HG02642 (cell line): ENCODE measurements at regions not wholly inside any gene's neighbourhood (a gene's known extent, or its start where the extent isn't known, plus 50 kb on each side); places are given as distances from the start of the nearest gene placed in this dataset.
A peak's percentile ranks its signal among the peaks of the same experiment; 100 is the strongest.

Experiments
- ATAC-seq: cut with Tn5 transposase; IDR thresholded peaks from one replicate; pipeline ENCODE4 v1.9.1; 2021; ENCODE audit warnings: mild to moderate bottlenecking; ENCODE audit not compliant: unreplicated experiment, poor library complexity

GRCh38 chr5:68426586-68426985, 211.0 kb downstream of the PIK3R1 start:
- no peak for ATAC-seq

GRCh38 chr5:68428231-68428811, 212.8 kb downstream of the PIK3R1 start:
- ATAC-seq = no peak

- ATAC-seq = no peak
These were observed 214.0 kb downstream of the PIK3R1 start for GRCh38 chr5:68429510-68429909.

- ATAC-seq = no peak
These were observed 214.7 kb downstream of the PIK3R1 start for GRCh38 chr5:68430279-68430678.

- ATAC-seq = no peak
These were observed 215.6 kb downstream of the PIK3R1 start for GRCh38 chr5:68431186-68431585.

- ATAC-seq = no peak
These were observed 216.2 kb downstream of the PIK3R1 start for GRCh38 chr5:68431601-68432337.

GRCh38 chr5:68432682-68433081, 217.1 kb downstream of the PIK3R1 start:
- ATAC-seq = no peak

GRCh38 chr5:68433526-68433922, 218.0 kb downstream of the PIK3R1 start:
- ATAC-seq = no peak

- peak; percentile 96 for ATAC-seq
These were observed 218.6 kb downstream of the PIK3R1 start for GRCh38 chr5:68433923-68434879.

GRCh38 chr5:68435611-68436010, 220.1 kb downstream of the PIK3R1 start:
- no peak for ATAC-seq

- no peak for ATAC-seq
These were observed 221.3 kb downstream of the PIK3R1 start for GRCh38 chr5:68436686-68437520.

- no peak for ATAC-seq
These were observed 223.3 kb downstream of the PIK3R1 start for GRCh38 chr5:68438876-68439275.

- no peak for ATAC-seq
These were observed 224.7 kb downstream of the PIK3R1 start for GRCh38 chr5:68440245-68440644.

- ATAC-seq = no peak
These were observed 225.1 kb downstream of the PIK3R1 start for GRCh38 chr5:68440651-68441050.

- no peak for ATAC-seq
These were observed 225.9 kb downstream of the PIK3R1 start for GRCh38 chr5:68441309-68442073.

GRCh38 chr5:68443091-68443490, 227.5 kb downstream of the PIK3R1 start:
- no peak for ATAC-seq

- no peak for ATAC-seq
These were observed 228.5 kb downstream of the PIK3R1 start for GRCh38 chr5:68444048-68444447.

GRCh38 chr5:68444833-68445232, 229.3 kb downstream of the PIK3R1 start:
- ATAC-seq = no peak

GRCh38 chr5:68445257-68446069, 229.9 kb downstream of the PIK3R1 start:
- ATAC-seq = no peak
